Adrenal gland (tissue), 9 donors: ENCODE measurements at regions not wholly inside any gene's neighbourhood (a gene's known extent, or its start where the extent isn't known, plus 50 kb on each side); places are given as distances from the start of the nearest gene placed in this dataset.

Source experiments
- DNase-seq, 7 donors: peaks; one replicate each; pipeline ENCODE4 v3.0.0-alpha.2; 2019 to 2020
- H3K27ac ChIP-seq, 5 donors: fragments of 200-600 bp; sonication (generic) in 4 of 5; 1 replicate in 3 of 5; 2 replicates in 2 of 5; pipeline versions ENCODE4 v1.5.1 to v1.8.0; 2016 to 2020; ENCODE audit warnings: mild to moderate bottlenecking in 1 of 5
- H3K27me3 ChIP-seq: fragments of 200-600 bp; 2 replicates; pipeline ENCODE4 v1.8.0; 2021
- H3K36me3 ChIP-seq, 2 donors: fragments of 200-600 bp; replicated peaks in 1 of 2; 1 replicate in 1 of 2; 2 replicates in 1 of 2; pipeline versions ENCODE4 v1.5.1 to v1.8.0; 2018 to 2022
- H3K4me1 ChIP-seq, 2 donors: fragments of 200-600 bp; replicated peaks in 1 of 2; 1 replicate in 1 of 2; 2 replicates in 1 of 2; pipeline versions ENCODE4 v1.5.1 to v1.8.0; 2018 to 2021
- H3K4me3 ChIP-seq, 4 donors: fragments of 200-600 bp; sonication (generic) in 3 of 4; one replicate each; pipeline ENCODE4 v1.5.1; 2016 to 2018
- H3K9me3 ChIP-seq, 3 donors: fragments of 200-600 bp; sonication (generic) in 1 of 3; replicated peaks in 1 of 3; 1 replicate in 2 of 3; 2 replicates in 1 of 3; pipeline versions ENCODE4 v1.5.1 to v1.8.0; 2016 to 2021
- POLR2A ChIP-seq, 2 donors: fragments of 450-650 bp; IDR thresholded peaks; one replicate each; pipeline ENCODE4 v1.6.1; 2017; ENCODE audit warnings: antibody characterized with exemption in 2 of 2, mild to moderate bottlenecking in 2 of 2, moderate library complexity in 1 of 2
- WGBS, 4 donors: extraction: QIAGEN DNeasy Blood & Tissue Kit in 2 of 4; methylation state at CpG; one replicate each; pipeline versions ENCODE4 v1.1.5 to v1.1.7; 2013 to 2017; 5-methylcytosine and 5-hydroxymethylcytosine counted together
- intact Hi-C, 2 donors: fragments of 100-400 bp; cut with DNase I; formaldehyde crosslinking; loops; one replicate each; pipeline versions ENCODE4 v1.14.1 to v1.15.0; 2022 to 2023
- TF ChIP-seq, protein P1 (sequence below), 6 experiments: fragments of 450-650 bp in 4 of 6; fragments of 200-600 bp in 2 of 6; sonication (generic) in 1 of 6; IDR thresholded peaks; 1 replicate in 5 of 6; 2 replicates in 1 of 6; pipeline versions ENCODE4 v1.5.1 to v1.8.0; 2016 to 2021; ENCODE audit warnings: antibody characterized with exemption in 6 of 6, mild to moderate bottlenecking in 2 of 6, moderate library complexity in 1 of 6
- donor health status: healthy with polysubstance abuse.
- donor health status: Bipolar disorder and iron deficiency.
- donor health status: DM: yes; HTN: yes; CAD: no.
- donor health status: DM: no; HTN: no; CAD: no.
- donor health status: DM: no; HTN: no; CAD: no.

DNA sequence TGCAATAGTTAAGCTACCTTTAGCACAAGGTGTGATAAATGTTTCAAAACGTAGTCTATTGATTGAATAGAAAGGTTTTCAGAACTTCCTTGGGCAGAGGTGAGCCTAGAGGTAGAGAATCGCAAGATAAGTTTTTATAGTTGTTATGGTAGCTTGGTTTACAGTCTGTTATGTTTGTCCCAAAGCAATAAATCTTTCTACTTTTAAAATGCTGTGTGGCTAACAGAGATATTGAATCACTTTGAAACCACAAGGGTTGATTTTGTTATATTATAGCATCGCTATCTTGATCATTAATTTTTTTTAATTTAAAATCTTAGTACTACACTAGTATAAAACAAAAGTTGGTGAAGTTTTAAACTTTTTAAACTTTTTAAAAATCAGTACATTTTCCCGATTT is 126.7 kb downstream of the TMEM182 start:
- Histone ChIP-seq H3K27ac (no peak overlapping the region), H3K27me3 (no peaks in the 10 kb centered on the region), H3K4me1 (no peaks in the 10 kb centered on the region), H3K36me3 (no peaks in the 10 kb centered on the region), H3K4me3 (no peak overlapping the region), H3K9me3 (no peaks in the 10 kb centered on the region)
- intact Hi-C loops, result no loop called here
- 63 to 75% (median 69%) methylated on average over 4 of the region's 4 CpGs for WGBS, 4 donors
- no peak for DNase-seq
- TF ChIP-seq, protein P1, sequence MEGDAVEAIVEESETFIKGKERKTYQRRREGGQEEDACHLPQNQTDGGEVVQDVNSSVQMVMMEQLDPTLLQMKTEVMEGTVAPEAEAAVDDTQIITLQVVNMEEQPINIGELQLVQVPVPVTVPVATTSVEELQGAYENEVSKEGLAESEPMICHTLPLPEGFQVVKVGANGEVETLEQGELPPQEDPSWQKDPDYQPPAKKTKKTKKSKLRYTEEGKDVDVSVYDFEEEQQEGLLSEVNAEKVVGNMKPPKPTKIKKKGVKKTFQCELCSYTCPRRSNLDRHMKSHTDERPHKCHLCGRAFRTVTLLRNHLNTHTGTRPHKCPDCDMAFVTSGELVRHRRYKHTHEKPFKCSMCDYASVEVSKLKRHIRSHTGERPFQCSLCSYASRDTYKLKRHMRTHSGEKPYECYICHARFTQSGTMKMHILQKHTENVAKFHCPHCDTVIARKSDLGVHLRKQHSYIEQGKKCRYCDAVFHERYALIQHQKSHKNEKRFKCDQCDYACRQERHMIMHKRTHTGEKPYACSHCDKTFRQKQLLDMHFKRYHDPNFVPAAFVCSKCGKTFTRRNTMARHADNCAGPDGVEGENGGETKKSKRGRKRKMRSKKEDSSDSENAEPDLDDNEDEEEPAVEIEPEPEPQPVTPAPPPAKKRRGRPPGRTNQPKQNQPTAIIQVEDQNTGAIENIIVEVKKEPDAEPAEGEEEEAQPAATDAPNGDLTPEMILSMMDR (IDR thresholded peaks at IDR 0.05), result no peak
- TF ChIP-seq POLR2A (IDR thresholded peaks at IDR 0.05), result no peak

DNA sequence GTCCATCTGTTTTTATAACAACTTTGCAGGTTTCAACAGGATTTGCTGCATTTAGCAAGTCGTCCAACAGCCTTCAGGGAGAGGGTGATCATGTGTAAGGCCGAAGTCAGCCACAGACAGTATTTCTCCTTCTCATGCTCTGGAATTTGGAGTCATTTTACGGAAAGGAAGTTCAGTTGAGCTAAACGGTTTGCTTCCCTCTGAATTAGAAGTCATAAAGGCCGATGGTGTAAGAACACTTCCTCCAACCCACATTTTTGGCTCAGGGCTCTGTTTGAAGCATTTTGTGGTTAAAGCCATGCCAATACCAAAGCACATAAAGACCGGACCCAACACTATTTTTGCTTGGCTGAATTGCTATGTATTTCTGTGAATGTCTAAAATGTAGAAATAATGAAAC is 129.5 kb downstream of the TMEM182 start:
- H3K27me3 ChIP-seq, result no peaks in the 10 kb centered on the region
- DNase-seq, result no peak
- no peaks in the 10 kb centered on the region for H3K36me3 ChIP-seq
- H3K4me3 ChIP-seq, result no peak overlapping the region
- H3K4me1 ChIP-seq, result no peaks in the 10 kb centered on the region
- whole genome bisulfite sequencing, 4 donors, result 40 to 48% (median 44%) methylated on average over 6 of the region's 6 CpGs
- TF ChIP-seq, protein P1 (IDR thresholded peaks at IDR 0.05), result no peak
- TF ChIP-seq POLR2A (IDR thresholded peaks at IDR 0.05), result no peak
- H3K27ac ChIP-seq, result no peak overlapping the region
- intact Hi-C loops, result no loop called here
- H3K9me3 ChIP-seq, result no peaks in the 10 kb centered on the region

DNA sequence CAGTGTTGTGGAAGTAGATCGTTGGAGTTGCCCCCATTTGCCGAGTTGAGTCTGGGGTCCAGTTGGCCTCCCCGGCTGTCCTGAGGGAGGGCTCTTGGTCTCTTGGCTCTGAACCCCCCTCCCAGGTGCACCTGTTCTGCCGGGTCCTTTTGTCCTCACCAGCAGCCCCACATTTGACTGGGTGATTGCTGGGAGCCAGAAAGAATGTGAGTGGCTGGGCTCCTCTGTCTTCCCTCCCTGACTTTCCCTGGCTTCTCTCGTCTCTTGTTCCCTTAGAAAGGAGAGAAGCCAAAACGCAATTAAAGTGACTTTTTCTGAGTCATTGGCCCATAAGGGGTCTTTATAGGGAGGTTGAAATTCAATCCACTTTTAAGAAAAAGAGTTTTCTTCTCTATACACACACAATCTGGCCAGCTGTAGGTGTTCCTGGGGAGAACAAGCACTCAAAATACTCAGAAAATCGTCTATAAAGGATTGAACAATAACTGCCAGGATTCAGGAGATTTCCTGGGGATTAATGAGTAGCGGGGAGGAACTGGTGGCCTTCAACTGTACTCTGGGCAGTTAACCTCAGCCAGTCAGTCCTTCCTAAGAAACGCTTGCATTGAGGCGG is 131.0 kb downstream of the TMEM182 start:
- WGBS, 4 donors, result 57 to 66% (median 60%) methylated on average over 10 of the region's 10 CpGs
- DNase-seq, result no peak
- H3K4me1 ChIP-seq, result no peaks in the 10 kb centered on the region
- no peaks in the 10 kb centered on the region for H3K9me3 ChIP-seq
- no peaks in the 10 kb centered on the region for H3K27me3 ChIP-seq
- H3K36me3 ChIP-seq, result no peaks in the 10 kb centered on the region
- intact Hi-C loops, result no loop called here
- TF ChIP-seq, protein P1 (IDR thresholded peaks at IDR 0.05), result no peak
- no peak for TF ChIP-seq POLR2A (IDR thresholded peaks at IDR 0.05)
- H3K4me3 ChIP-seq, result no peak overlapping the region
- H3K27ac ChIP-seq, result no peak overlapping the region

DNA sequence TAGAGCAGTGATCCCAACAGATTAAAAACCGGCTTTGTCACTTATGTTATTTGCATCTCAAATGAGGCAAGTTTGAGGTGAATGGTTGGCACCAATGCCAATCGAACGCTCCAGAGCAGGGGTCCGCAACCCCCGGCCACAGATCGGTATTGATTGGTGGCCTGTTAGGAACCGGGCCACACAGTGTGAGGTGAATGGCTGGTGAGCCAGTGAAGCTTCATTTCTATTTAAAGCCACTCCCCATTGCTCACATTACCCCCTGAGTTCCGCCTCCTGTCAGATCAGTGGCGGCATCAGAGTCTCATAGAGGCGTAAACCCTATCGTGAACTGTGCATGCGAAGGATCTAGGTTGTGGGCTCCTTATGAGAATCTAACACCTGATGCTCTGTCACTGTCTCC is 132.0 kb downstream of the TMEM182 start:
- no peak overlapping the region for H3K27ac ChIP-seq
- no peak for DNase-seq
- H3K27me3 ChIP-seq, result no peaks in the 10 kb centered on the region
- H3K36me3 ChIP-seq, result no peaks in the 10 kb centered on the region
- no peaks in the 10 kb centered on the region for H3K4me1 ChIP-seq
- no peaks in the 10 kb centered on the region for H3K9me3 ChIP-seq
- no peak overlapping the region for H3K4me3 ChIP-seq
- WGBS, 4 donors, result 88 to 91% (median 90%) methylated on average over 12 of the region's 12 CpGs
- intact Hi-C loops, result no loop called here
- no peak for TF ChIP-seq POLR2A (IDR thresholded peaks at IDR 0.05)
- TF ChIP-seq, protein P1 (IDR thresholded peaks at IDR 0.05), result no peak
